HCT116 (cell line): ENCODE measurements at regions not wholly inside any gene's neighbourhood (a gene's known extent, or its start where the extent isn't known, plus 50 kb on each side); places are given as distances from the start of the nearest gene placed in this dataset.

ENCODE experiments used
- CTCF ChIP-seq, 3 experiments: fragments of 200-600 bp in 1 of 3; sonication (generic) in 1 of 3; IDR thresholded peaks in 2 of 3; conservative IDR thresholded peaks in 1 of 3; 2 replicates each; pipeline ENCODE4 v1.5.1; 2012 to 2017; ENCODE audit warnings: low read depth in 2 of 3, low read length in 2 of 3, antibody characterized with exemption in 1 of 3, borderline replicate concordance in 1 of 3, control low read depth in 1 of 3, mild to moderate bottlenecking in 1 of 3, mixed read lengths in 1 of 3, mixed run types in 1 of 3, moderate library complexity in 1 of 3; ENCODE audit not compliant: insufficient read depth in 1 of 3
- EZH2 ChIP-seq: fragments of 200-600 bp; sonication (generic); IDR thresholded peaks from 2 replicates; pipeline ENCODE4 v1.6.1; 2017; ENCODE audit warnings: antibody characterized with exemption, mixed run types
- ZNF274 ChIP-seq: fragments of 200-500 bp; sonication (Bioruptor generic); IDR thresholded peaks from 2 replicates; pipeline ENCODE4 v1.6.1; 2014; ENCODE audit warnings: mild to moderate bottlenecking, low read depth, low read length, inconsistent platforms

DNA sequence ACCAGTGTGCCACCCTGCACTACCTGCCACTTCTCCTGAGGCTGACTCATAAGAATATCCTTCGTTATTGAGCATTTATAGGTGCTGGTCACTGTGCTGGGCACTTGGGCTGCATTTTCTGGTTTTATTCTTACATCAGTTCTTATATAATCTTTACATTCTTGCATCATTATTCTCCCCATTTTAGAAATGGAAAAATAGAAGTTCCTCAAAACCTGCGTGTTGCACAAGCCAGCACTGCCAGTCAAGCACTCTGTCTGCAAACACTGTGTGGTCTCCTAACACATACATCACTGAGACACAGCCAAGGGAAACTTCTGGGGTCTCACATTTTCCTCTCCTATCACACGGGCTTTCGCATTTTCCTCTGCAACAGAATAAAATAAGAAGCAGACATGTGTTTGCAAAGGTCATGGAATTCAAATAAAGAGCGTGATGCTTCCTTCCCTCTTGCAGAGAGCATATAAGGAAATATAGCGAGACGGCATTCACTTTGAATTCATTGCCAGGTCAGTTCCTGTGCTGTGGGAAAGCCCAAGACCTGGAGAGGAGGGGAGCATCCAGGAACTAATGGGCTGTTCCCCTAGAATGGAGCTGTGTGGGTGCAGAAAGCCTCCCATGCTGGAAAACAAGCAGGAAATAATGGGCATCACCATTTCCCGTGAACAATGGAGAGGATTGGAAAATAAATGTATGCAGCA lies 73.9 kb upstream of the SEZ6L start:
- TF ChIP-seq CTCF (IDR thresholded peaks at IDR 0.05 in 2 of 3, conservative IDR thresholded peaks at IDR 0.05 in 1 of 3; ENCODE audit: borderline replicate concordance in 1 of 3, insufficient read depth in 1 of 3, low read depth in 2 of 3, low read length in 2 of 3) (no peak), EZH2 (no peak), ZNF274 (no peak)
